Smooth muscle cell (in vitro differentiated cells): ENCODE measurements at regions not wholly inside any gene's neighbourhood (a gene's known extent, or its start where the extent isn't known, plus 50 kb on each side); places are given as distances from the start of the nearest gene placed in this dataset.
"Not testable (repeated sequence)": the region's sequence is repeated elsewhere in the genome, so short reads cannot be mapped to it uniquely, and the experiment has no call there.

Source experiments
- DNase-seq: peaks from one replicate; lab custom pipeline; 2025; ENCODE audit not compliant: unreplicated experiment; lab: John Stamatoyannopoulos, UW
- H2AFZ ChIP-seq: fragments of 200-600 bp; sonication (generic); 2 replicates; pipeline ENCODE4 v1.6.0; 2016; ENCODE audit warnings: antibody characterized with exemption, low read depth, mild to moderate bottlenecking
- H3F3A ChIP-seq: fragments of 200-600 bp; sonication (generic); 2 replicates; pipeline ENCODE4 v1.6.0; 2017; ENCODE audit warnings: antibody characterized with exemption, low read depth
- H3K27ac ChIP-seq: fragments of 200-600 bp; sonication (generic); 2 replicates; pipeline ENCODE4 v1.5.1; 2016; ENCODE audit warnings: low read depth, mild to moderate bottlenecking
- H3K27me3 ChIP-seq: fragments of 200-600 bp; sonication (generic); 2 replicates; pipeline ENCODE4 v1.6.1; 2016; ENCODE audit warnings: low read depth, mild to moderate bottlenecking
- H3K36me3 ChIP-seq: fragments of 200-600 bp; sonication (generic); 2 replicates; pipeline ENCODE4 v1.5.1; 2016; ENCODE audit warnings: low read depth
- H3K4me1 ChIP-seq: fragments of 200-600 bp; sonication (generic); 2 replicates; pipeline ENCODE4 v1.5.1; 2016; ENCODE audit warnings: low read depth
- H3K4me2 ChIP-seq: fragments of 200-600 bp; sonication (generic); 2 replicates; pipeline ENCODE4 v1.6.0; 2016; ENCODE audit warnings: mild to moderate bottlenecking
- H3K4me3 ChIP-seq: fragments of 200-600 bp; sonication (generic); 2 replicates; pipeline ENCODE4 v1.5.1; 2016; ENCODE audit warnings: mild to moderate bottlenecking
- H3K79me2 ChIP-seq: fragments of 200-600 bp; sonication (generic); 2 replicates; pipeline ENCODE4 v1.6.0; 2016; ENCODE audit warnings: low read depth, mild to moderate bottlenecking
- H3K9ac ChIP-seq: fragments of 200-600 bp; sonication (generic); 2 replicates; pipeline ENCODE4 v1.6.0; 2016; ENCODE audit warnings: low read depth
- H3K9me3 ChIP-seq: fragments of 200-600 bp; sonication (generic); replicated peaks from 2 replicates; pipeline ENCODE4 v1.5.1; 2016; ENCODE audit warnings: low read depth
- H4K20me1 ChIP-seq: fragments of 200-600 bp; sonication (generic); 2 replicates; pipeline ENCODE4 v1.6.0; 2016; ENCODE audit warnings: low read depth
- WGBS: methylation state at CpG from one replicate; pipeline ENCODE4 v1.1.7; 2016; ENCODE audit warnings: low lambda C conversion rate; 5-methylcytosine and 5-hydroxymethylcytosine counted together
- TF ChIP-seq, protein P1 (sequence below): fragments of 200-600 bp; sonication (generic); IDR thresholded peaks from 2 replicates; pipeline ENCODE4 v1.5.1; 2017; ENCODE audit warnings: borderline replicate concordance, mild to moderate bottlenecking, antibody characterized with exemption; ENCODE audit not compliant: insufficient read depth, poor library complexity, severe bottlenecking

GRCh38 chr3:11909726-11910125 is 63.0 kb upstream of the TAMM41 start:
- 96% methylated on average over 4 of the region's 4 CpGs for WGBS
- Histone ChIP-seq H3K4me3 (no peak overlapping the region), H3K4me1 (no peaks in the 10 kb centered on the region), H3K27me3 (peaks cover 5% of the 10 kb centered on the region), H2AFZ (no peak overlapping the region), H3K36me3 (no peaks in the 10 kb centered on the region), H4K20me1 (no peaks in the 10 kb centered on the region), H3K9me3 (no peaks in the 10 kb centered on the region), H3K4me2 (no peak overlapping the region), H3F3A (no peaks in the 10 kb centered on the region), H3K27ac (no peak overlapping the region), H3K9ac (no peak overlapping the region), H3K79me2 (no peaks in the 10 kb centered on the region)
- DNase-seq: no peak
- TF ChIP-seq, protein P1, sequence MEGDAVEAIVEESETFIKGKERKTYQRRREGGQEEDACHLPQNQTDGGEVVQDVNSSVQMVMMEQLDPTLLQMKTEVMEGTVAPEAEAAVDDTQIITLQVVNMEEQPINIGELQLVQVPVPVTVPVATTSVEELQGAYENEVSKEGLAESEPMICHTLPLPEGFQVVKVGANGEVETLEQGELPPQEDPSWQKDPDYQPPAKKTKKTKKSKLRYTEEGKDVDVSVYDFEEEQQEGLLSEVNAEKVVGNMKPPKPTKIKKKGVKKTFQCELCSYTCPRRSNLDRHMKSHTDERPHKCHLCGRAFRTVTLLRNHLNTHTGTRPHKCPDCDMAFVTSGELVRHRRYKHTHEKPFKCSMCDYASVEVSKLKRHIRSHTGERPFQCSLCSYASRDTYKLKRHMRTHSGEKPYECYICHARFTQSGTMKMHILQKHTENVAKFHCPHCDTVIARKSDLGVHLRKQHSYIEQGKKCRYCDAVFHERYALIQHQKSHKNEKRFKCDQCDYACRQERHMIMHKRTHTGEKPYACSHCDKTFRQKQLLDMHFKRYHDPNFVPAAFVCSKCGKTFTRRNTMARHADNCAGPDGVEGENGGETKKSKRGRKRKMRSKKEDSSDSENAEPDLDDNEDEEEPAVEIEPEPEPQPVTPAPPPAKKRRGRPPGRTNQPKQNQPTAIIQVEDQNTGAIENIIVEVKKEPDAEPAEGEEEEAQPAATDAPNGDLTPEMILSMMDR: no peak

DNA sequence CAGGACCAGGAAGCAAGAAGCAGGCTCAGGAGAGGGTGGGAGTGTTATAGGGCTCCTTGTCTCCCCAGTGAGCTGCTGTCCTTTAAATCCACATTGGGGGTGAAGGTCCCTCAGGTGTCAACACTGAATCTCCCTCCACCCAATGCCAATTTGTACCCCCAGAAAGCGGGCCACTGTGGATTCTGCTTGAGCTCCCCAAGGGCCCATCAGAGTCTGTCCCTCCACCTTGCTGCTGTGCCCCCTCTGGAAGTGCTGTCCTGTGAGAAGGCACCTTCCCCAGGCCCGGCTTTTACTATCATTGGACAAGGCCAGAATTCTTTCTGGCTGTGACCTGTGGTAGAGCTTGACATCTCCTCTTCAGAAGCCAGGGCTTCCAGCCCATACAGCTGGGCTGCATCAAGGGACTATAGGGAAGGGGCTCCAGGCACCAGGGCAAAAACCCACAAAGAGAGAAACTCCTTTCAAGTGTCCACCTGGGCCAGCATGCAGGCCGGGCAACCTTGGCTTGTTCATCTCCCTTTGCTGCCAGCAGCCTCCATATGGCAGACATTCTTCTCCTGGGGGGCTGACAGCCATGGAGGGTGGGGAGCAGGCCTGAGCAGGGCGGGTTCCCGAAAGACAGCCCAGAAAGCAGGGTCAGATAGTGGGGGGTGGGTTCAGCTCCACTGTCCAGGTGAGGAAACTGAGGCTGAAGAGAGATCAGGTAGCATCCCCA is 63.7 kb upstream of the TAMM41 start:
- not testable (repeated sequence) for H3K9ac ChIP-seq

GRCh38 chr3:11910971-11911531 is 64.4 kb upstream of the TAMM41 start:
- Histone ChIP-seq H3K9ac (no peak overlapping the region), H3K4me1 (no peaks in the 10 kb centered on the region), H3K79me2 (no peaks in the 10 kb centered on the region), H3F3A (no peaks in the 10 kb centered on the region), H3K36me3 (no peaks in the 10 kb centered on the region), H3K9me3 (no peaks in the 10 kb centered on the region), H4K20me1 (no peaks in the 10 kb centered on the region), H3K27ac (no peak overlapping the region), H3K4me3 (no peak overlapping the region), H3K27me3 (peaks cover 5% of the 10 kb centered on the region), H3K4me2 (no peak overlapping the region), H2AFZ (no peak overlapping the region)
- 90% methylated on average over 20 of the region's 20 CpGs for WGBS
- TF ChIP-seq, protein P1: no peak
- no peak for DNase-seq

More for the DNA sequence above, 63.7 kb upstream of the TAMM41 start:
- H3K27me3 ChIP-seq, H3K79me2 ChIP-seq, H2AFZ ChIP-seq, H4K20me1 ChIP-seq, H3K9me3 ChIP-seq, H3K4me1 ChIP-seq, H3K4me3 ChIP-seq, H3K27ac ChIP-seq, H3K4me2 ChIP-seq, H3K36me3 ChIP-seq, H3F3A ChIP-seq, DNase-seq: not testable (repeated sequence)
- WGBS: 95% methylated on average over 5 of the region's 5 CpGs

DNA sequence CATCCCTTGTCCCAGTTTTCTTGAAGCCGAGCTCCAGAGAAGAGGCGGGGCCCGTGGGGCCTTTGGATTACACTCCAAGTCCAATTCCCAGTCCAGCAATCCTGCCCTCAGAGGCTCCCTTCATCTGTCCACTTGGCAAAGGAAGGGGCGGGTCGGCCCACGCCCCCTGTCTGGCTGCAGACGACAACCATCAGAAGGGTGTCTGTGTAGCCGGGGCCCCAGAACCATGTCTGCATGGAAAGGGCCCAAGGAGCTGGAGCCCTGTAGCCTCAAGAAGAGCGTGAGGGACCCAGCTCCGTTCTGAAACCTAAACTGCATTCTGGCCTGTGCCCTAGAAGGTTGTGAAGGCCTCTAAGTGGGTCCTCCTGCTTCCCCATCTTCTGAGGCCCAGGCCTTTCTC is 65.2 kb upstream of the TAMM41 start:
- not testable (repeated sequence) for H3F3A ChIP-seq, H3K27me3 ChIP-seq, H3K36me3 ChIP-seq, H3K79me2 ChIP-seq, H2AFZ ChIP-seq, H3K4me3 ChIP-seq, H3K9ac ChIP-seq, H3K9me3 ChIP-seq, H3K4me1 ChIP-seq, H4K20me1 ChIP-seq, H3K4me2 ChIP-seq, DNase-seq, H3K27ac ChIP-seq
- WGBS: 94% methylated on average over 10 of the region's 10 CpGs
